ENCODE measurements at regions not wholly inside any gene's neighbourhood (a gene's known extent, or its start where the extent isn't known, plus 50 kb on each side); places are given as distances from the start of the nearest gene placed in this dataset.
A peak's percentile ranks its signal among the peaks of the same experiment; 100 is the strongest.

DNA sequence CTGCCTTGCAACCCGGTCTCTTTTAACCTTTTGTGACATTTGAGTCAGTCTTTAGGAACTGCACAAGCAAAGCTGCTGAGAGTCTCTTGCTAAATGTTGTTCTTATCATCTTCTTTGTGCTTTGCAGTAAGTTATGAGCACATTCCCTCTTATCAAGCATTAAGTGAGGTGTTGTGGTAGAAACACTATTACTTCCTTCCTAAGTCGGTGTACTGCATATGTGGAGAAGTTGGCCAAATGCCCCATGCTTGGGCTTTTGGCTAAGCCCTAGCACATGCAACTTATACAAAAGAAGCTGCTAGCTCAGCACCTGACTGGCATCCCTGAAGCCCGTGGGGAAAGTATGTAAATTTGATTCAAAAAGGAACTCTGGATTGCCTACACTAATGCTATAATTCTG is 136.5 kb upstream of the RBMS3 start:
- Histone ChIP-seq H3K27me3 (ENCODE audit: control insufficient read depth, insufficient read depth, low read length) (no peaks in the 10 kb centered on the region), H3K4me1 (ENCODE audit: control insufficient read depth, insufficient read depth, low read length) (peaks cover 11% of the 10 kb centered on the region), H3K36me3 (ENCODE audit: insufficient read depth, low read length) (no peaks in the 10 kb centered on the region), H3K9me3 (replicated peaks; ENCODE audit: low read length) (no peaks in the 10 kb centered on the region), H3K4me3 (ENCODE audit: low read length) (no peak overlapping the region), H3K9ac (ENCODE audit: low read depth, low read length) (no peak overlapping the region), H3K4me2 (ENCODE audit: low read length) (no peak overlapping the region)

DNA sequence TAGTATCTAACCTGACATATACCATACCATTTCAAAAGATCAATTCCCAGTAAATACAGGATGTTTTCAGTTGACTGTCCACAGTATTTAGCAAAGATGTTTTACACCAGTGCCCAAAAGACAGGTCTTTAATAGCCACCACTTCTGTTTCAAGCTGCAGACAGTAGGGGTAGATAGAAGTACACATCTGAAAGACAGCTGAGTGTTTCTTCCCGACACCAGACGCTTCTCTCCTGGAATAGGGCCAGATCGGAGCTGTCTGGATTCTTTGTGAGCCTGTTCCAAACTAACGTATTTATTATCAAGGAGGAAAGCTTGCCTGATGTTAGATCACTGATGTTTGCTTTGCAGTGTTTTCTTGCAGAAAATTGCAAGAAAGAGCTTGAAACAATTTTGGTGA is 136.1 kb upstream of the RBMS3 start:
- no peaks in the 10 kb centered on the region for H3K36me3 ChIP-seq (ENCODE audit: insufficient read depth, low read length)
- H3K4me3 ChIP-seq (ENCODE audit: low read length), result no peak overlapping the region

DNA sequence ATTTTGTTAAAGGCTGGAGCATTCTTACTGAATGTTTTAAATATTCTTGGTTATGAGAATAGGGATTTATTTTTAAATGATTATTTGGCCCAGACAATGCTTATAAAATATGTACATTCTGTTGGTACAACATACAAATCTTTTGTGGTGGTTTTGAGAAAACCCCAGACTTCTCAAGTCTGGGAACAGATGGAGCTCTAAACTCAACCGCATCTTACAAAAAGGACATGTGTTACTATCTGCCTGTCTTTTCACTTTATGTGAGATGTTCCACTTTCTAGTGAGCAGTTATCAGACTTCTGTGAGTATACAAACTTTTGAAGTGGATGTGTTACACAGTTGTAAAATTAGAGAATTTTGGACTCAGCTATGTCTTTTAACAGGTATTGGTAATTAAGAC is 135.5 kb upstream of the RBMS3 start:
- no peak overlapping the region for H3K9ac ChIP-seq (ENCODE audit: low read depth, low read length)
- no peaks in the 10 kb centered on the region for H3K36me3 ChIP-seq (ENCODE audit: insufficient read depth, low read length)
- H3K4me2 ChIP-seq (ENCODE audit: low read length), result no peak overlapping the region
- no peaks in the 10 kb centered on the region for H3K9me3 ChIP-seq (replicated peaks; ENCODE audit: low read length)
- no peak overlapping the region for H3K4me3 ChIP-seq (ENCODE audit: low read length)
- H3K4me1 ChIP-seq (ENCODE audit: control insufficient read depth, insufficient read depth, low read length), result peaks cover 10% of the 10 kb centered on the region
- H3K27me3 ChIP-seq (ENCODE audit: control insufficient read depth, insufficient read depth, low read length), result no peaks in the 10 kb centered on the region

More for the DNA sequence above, 136.1 kb upstream of the RBMS3 start:
- Histone ChIP-seq H3K4me2 (ENCODE audit: low read length) (peak overlapping the region; percentile 26), H3K9me3 (replicated peaks; ENCODE audit: low read length) (no peaks in the 10 kb centered on the region), H3K9ac (ENCODE audit: low read depth, low read length) (no peak overlapping the region), H3K4me1 (ENCODE audit: control insufficient read depth, insufficient read depth, low read length) (peaks cover 11% of the 10 kb centered on the region), H3K27me3 (ENCODE audit: control insufficient read depth, insufficient read depth, low read length) (no peaks in the 10 kb centered on the region)

DNA sequence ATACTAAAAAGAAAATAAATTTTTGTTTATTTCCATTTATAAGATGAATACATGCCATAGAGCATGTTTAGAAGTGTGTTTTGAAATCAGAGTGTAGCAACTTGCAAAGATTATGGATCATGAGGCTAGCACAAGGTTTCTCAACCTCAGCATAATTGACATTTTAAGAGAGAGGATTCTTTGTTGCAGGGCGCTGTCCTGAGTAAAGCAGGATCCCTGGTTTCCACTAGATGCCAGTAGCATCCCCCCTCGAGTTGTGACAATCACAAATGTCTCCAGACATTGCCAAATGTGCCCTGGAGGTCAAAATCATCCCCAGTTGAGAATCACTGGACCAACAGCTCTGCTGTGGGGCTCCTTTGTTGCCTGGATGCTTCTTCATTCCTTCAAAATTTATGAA is 128.5 kb upstream of the RBMS3 start:
- H3K27me3 ChIP-seq (ENCODE audit: control insufficient read depth, insufficient read depth, low read length), result no peaks in the 10 kb centered on the region
- no peaks in the 10 kb centered on the region for H3K9me3 ChIP-seq (replicated peaks; ENCODE audit: low read length)
- H3K4me3 ChIP-seq (ENCODE audit: low read length), result no peak overlapping the region
- no peak overlapping the region for H3K9ac ChIP-seq (ENCODE audit: low read depth, low read length)
- H3K4me1 ChIP-seq (ENCODE audit: control insufficient read depth, insufficient read depth, low read length), result no peaks in the 10 kb centered on the region
- no peaks in the 10 kb centered on the region for H3K36me3 ChIP-seq (ENCODE audit: insufficient read depth, low read length)
- no peak overlapping the region for H3K4me2 ChIP-seq (ENCODE audit: low read length)

DNA sequence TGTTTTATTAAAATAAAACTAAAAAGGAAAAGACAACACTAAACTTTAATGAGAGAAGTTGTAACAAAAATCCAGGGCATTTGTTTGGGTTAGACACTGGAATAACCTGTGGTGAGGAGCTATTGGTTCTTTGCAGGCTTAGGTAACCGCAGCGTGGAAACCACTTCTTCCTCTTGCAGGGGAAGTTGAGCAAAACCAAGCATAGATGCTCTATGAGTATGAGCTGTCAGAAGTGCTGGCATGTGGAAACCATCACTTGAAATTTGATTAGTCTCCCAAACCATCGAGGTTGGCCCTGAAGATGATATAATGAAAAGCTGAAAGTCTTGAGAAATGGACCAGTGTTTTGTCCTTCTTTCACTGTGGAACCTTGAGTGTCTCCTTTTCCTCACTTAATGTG is 127.1 kb upstream of the RBMS3 start:
- no peak overlapping the region for H3K9ac ChIP-seq (ENCODE audit: low read depth, low read length)
- no peaks in the 10 kb centered on the region for H3K36me3 ChIP-seq (ENCODE audit: insufficient read depth, low read length)
- H3K4me1 ChIP-seq (ENCODE audit: control insufficient read depth, insufficient read depth, low read length), result no peaks in the 10 kb centered on the region
- H3K4me2 ChIP-seq (ENCODE audit: low read length), result no peak overlapping the region
- no peaks in the 10 kb centered on the region for H3K9me3 ChIP-seq (replicated peaks; ENCODE audit: low read length)
- H3K4me3 ChIP-seq (ENCODE audit: low read length), result no peak overlapping the region
- no peaks in the 10 kb centered on the region for H3K27me3 ChIP-seq (ENCODE audit: control insufficient read depth, insufficient read depth, low read length)

DNA sequence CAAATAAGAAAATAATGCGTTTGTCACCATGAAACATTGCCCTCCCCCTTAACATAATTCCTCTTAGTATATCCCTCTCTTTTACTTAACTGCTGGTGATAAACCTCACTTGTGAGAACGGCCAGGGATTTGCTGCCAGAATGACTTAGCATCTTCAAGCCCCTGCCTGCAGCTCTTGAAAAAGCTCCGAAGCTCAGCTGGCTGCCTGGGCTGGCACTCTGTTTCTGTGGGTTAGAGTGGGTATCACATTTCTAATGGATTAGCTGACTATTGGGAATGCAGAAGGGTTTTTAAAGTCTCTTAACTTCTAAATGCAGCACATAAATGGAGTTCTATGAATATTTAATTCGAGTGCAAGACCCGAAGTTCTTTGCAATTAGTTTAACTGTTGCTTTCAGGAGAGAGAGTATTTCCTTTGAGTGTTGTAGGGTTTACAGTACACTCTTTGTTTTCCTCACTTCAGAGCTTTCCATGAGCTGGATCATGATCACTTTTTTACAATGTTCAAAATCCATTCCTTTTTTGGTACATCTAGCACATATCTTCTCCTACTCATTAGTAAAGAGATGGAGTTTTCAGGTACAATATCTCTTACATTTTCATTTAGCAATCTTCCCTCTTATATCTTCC is 124.7 kb upstream of the RBMS3 start:
- Histone ChIP-seq H3K27me3 (ENCODE audit: control insufficient read depth, insufficient read depth, low read length) (no peaks in the 10 kb centered on the region), H3K9me3 (replicated peaks; ENCODE audit: low read length) (no peaks in the 10 kb centered on the region), H3K9ac (ENCODE audit: low read depth, low read length) (no peak overlapping the region), H3K4me2 (ENCODE audit: low read length) (no peak overlapping the region), H3K36me3 (ENCODE audit: insufficient read depth, low read length) (no peaks in the 10 kb centered on the region), H3K4me1 (ENCODE audit: control insufficient read depth, insufficient read depth, low read length) (no peaks in the 10 kb centered on the region), H3K4me3 (ENCODE audit: low read length) (no peak overlapping the region)

DNA sequence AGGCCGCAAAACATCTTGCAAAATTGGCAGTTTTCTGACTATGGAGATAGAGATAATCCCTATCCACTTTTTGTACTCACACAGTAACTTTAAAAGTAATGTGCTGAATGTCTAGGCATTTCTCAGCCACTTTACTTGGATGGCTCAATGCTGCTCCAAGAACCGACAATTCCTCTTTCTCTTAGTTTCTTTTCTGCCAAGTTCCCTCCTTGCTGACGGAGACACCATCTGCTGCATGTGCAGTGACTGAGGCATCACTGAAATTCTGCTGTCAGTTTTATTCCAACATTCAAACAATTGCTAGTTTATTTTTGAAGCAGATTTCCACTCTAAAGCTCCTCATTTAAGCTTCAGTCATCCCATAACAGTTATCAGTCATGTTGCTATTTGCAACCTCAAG is 116.0 kb upstream of the RBMS3 start:
- Histone ChIP-seq H3K4me3 (ENCODE audit: low read length) (no peak overlapping the region), H3K9me3 (replicated peaks; ENCODE audit: low read length) (no peaks in the 10 kb centered on the region), H3K9ac (ENCODE audit: low read depth, low read length) (no peak overlapping the region), H3K4me2 (ENCODE audit: low read length) (no peak overlapping the region), H3K4me1 (ENCODE audit: control insufficient read depth, insufficient read depth, low read length) (no peaks in the 10 kb centered on the region), H3K36me3 (ENCODE audit: insufficient read depth, low read length) (no peaks in the 10 kb centered on the region), H3K27me3 (ENCODE audit: control insufficient read depth, insufficient read depth, low read length) (no peaks in the 10 kb centered on the region)

DNA sequence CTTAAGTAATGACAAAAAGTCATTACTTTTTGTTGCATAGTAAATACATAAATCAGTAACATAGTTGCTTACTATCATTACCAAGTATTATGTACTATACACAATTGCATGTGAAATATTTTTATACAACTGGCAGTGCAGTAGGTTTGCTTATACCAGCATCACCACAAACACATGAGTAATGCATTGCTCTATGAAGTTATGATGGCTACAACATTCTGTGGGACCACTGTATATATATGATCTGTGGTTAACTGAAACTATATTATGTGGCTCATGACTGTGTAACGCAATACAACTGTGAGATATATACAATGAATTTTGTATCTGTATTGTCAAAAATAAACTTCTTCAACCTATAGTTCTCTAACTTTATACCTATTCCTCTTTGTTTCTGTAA is 113.7 kb upstream of the RBMS3 start:
- H3K36me3 ChIP-seq (ENCODE audit: insufficient read depth, low read length), result no peaks in the 10 kb centered on the region
- no peaks in the 10 kb centered on the region for H3K27me3 ChIP-seq (ENCODE audit: control insufficient read depth, insufficient read depth, low read length)
- peaks cover 15% of the 10 kb centered on the region for H3K4me1 ChIP-seq (ENCODE audit: control insufficient read depth, insufficient read depth, low read length)
- no peak overlapping the region for H3K4me3 ChIP-seq (ENCODE audit: low read length)
- no peaks in the 10 kb centered on the region for H3K9me3 ChIP-seq (replicated peaks; ENCODE audit: low read length)
- no peak overlapping the region for H3K9ac ChIP-seq (ENCODE audit: low read depth, low read length)
- H3K4me2 ChIP-seq (ENCODE audit: low read length), result no peak overlapping the region

DNA sequence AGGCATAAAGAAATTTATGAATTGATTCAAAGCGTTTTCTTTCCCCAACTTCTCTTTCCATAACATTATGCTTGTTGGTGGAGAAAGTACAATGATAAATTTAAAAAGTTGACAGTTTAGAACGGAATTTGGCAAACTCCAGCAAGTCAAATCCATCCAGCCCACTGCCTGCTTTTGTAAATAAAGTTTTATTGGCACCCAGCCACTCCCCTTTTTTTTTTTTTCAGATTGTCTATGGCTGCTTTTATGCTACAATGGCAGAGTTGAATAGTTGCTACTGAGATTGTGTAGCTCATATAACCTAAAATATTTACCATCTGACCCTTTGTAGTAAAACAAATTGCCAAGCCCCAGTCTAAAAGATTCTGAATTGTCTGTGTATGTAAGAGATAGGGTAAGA is 112.8 kb upstream of the RBMS3 start:
- H3K4me1 ChIP-seq (ENCODE audit: control insufficient read depth, insufficient read depth, low read length), result peaks cover 15% of the 10 kb centered on the region
- H3K9me3 ChIP-seq (replicated peaks; ENCODE audit: low read length), result no peaks in the 10 kb centered on the region
- no peak overlapping the region for H3K4me3 ChIP-seq (ENCODE audit: low read length)
- no peaks in the 10 kb centered on the region for H3K36me3 ChIP-seq (ENCODE audit: insufficient read depth, low read length)
- no peak overlapping the region for H3K9ac ChIP-seq (ENCODE audit: low read depth, low read length)
- H3K27me3 ChIP-seq (ENCODE audit: control insufficient read depth, insufficient read depth, low read length), result no peaks in the 10 kb centered on the region
- no peak overlapping the region for H3K4me2 ChIP-seq (ENCODE audit: low read length)

DNA sequence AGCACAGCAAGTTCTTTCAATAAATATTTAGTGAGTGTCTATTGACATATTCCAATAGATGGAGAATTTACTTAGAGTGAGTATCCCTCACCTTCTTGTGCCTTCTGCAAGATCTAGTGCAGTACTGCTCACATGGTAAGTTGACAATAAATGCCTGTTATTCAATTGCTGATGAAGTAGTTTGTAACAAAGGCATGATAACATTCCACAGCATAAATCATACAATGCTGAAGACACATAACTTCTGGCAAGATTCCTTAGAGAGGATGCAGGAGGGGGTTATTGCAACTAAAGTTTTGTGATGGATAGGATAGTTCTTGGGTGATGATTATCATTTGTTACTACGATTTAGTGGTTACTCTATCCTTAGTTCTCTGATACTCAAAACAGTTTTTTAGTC is 112.2 kb upstream of the RBMS3 start:
- peaks cover 15% of the 10 kb centered on the region for H3K4me1 ChIP-seq (ENCODE audit: control insufficient read depth, insufficient read depth, low read length)
- no peaks in the 10 kb centered on the region for H3K9me3 ChIP-seq (replicated peaks; ENCODE audit: low read length)
- H3K9ac ChIP-seq (ENCODE audit: low read depth, low read length), result no peak overlapping the region
- H3K4me2 ChIP-seq (ENCODE audit: low read length), result no peak overlapping the region
- no peaks in the 10 kb centered on the region for H3K36me3 ChIP-seq (ENCODE audit: insufficient read depth, low read length)
- no peak overlapping the region for H3K4me3 ChIP-seq (ENCODE audit: low read length)
- no peaks in the 10 kb centered on the region for H3K27me3 ChIP-seq (ENCODE audit: control insufficient read depth, insufficient read depth, low read length)

DNA sequence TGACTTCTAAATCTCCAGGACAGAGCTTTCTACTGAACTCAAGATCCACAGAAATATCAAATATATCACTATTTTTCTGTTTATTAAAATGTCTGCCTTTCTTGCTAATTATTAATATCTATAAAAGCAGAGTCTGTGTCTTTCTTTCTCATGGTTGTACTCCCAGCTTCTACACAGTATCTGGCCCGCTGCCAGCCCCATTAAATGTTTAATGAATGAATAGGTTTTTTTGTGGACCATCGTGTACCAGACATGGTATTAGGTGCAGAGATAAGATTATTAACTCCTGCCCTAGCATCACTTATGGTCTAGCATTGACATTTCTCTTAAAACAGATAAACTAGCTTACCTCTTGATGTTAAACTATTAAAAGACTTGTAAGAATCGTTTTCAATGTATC is 111.4 kb upstream of the RBMS3 start:
- no peak overlapping the region for H3K4me3 ChIP-seq (ENCODE audit: low read length)
- H3K36me3 ChIP-seq (ENCODE audit: insufficient read depth, low read length), result no peaks in the 10 kb centered on the region
- no peaks in the 10 kb centered on the region for H3K27me3 ChIP-seq (ENCODE audit: control insufficient read depth, insufficient read depth, low read length)
- H3K4me2 ChIP-seq (ENCODE audit: low read length), result no peak overlapping the region
- no peaks in the 10 kb centered on the region for H3K9me3 ChIP-seq (replicated peaks; ENCODE audit: low read length)
- peaks cover 15% of the 10 kb centered on the region for H3K4me1 ChIP-seq (ENCODE audit: control insufficient read depth, insufficient read depth, low read length)
- H3K9ac ChIP-seq (ENCODE audit: low read depth, low read length), result no peak overlapping the region

DNA sequence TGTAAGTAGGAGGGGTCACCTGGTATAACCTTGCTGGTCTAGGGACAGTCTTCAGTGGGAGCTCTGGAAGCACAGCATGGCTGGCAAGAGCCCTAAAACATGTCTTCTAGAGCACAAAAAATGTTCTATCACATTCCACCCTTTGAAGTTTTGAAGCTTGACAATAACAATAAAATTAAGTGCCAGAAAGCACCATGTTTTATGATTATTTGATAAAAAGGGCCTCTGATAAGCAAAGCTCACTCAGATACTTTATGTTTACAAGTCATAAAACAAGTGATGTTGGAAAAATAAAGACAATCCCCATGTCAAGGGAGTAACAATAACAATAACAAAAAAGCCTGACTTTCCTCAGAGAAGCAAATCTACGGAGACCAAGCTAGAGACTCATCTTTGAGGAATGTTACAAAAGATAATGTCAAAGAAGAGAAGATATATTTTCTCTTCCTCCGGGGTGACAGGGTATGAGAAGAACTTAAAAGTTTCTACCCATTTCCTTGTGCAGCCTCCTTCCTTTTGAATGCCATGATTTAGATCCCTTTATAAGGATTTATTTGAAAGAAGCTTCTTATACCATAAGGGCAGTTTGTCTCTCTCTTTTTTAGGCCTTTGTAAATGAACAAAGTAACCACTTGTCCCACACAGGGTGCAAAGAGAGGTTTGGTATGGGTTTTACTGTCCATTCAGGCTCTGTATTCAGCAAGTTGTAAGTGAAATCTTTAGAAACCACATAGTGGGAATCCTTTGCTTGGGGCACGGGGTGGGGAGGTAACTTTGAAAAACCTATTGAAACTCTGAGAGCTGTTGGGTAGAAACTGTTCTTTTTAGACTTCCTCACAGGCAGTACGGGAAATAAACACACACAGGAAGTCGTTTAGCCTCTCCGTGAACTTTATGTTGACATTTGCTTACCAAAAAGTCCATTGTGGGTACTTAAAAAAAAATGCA is 109.6 kb upstream of the RBMS3 start:
- H3K9me3 ChIP-seq (replicated peaks; ENCODE audit: low read length), result no peaks in the 10 kb centered on the region
- no peaks in the 10 kb centered on the region for H3K36me3 ChIP-seq (ENCODE audit: insufficient read depth, low read length)
- H3K4me1 ChIP-seq (ENCODE audit: control insufficient read depth, insufficient read depth, low read length), result peaks cover 15% of the 10 kb centered on the region
- no peak overlapping the region for H3K4me3 ChIP-seq (ENCODE audit: low read length)
- H3K9ac ChIP-seq (ENCODE audit: low read depth, low read length), result no peak overlapping the region
- H3K4me2 ChIP-seq (ENCODE audit: low read length), result peak overlapping the region; percentile 23
- H3K27me3 ChIP-seq (ENCODE audit: control insufficient read depth, insufficient read depth, low read length), result no peaks in the 10 kb centered on the region
